Esophagus squamous epithelium (tissue), 4 donors: ENCODE measurements at regions not wholly inside any gene's neighbourhood (a gene's known extent, or its start where the extent isn't known, plus 50 kb on each side); places are given as distances from the start of the nearest gene placed in this dataset.

Experiments used
- POLR2A ChIP-seq, 4 donors: fragments of 450-650 bp; IDR thresholded peaks; one replicate each; pipeline ENCODE4 v1.6.1; 2017; ENCODE audit warnings: antibody characterized with exemption in 4 of 4, mild to moderate bottlenecking in 4 of 4, moderate library complexity in 3 of 4
- TF ChIP-seq, protein P1 (sequence below), 6 experiments: fragments of 450-650 bp in 4 of 6; fragments of 200-600 bp in 2 of 6; sonication (generic) in 2 of 6; IDR thresholded peaks; one replicate each; pipeline ENCODE4 v1.5.1; 2016 to 2019; ENCODE audit warnings: antibody characterized with exemption in 6 of 6, mild to moderate bottlenecking in 4 of 6, moderate library complexity in 4 of 6

DNA sequence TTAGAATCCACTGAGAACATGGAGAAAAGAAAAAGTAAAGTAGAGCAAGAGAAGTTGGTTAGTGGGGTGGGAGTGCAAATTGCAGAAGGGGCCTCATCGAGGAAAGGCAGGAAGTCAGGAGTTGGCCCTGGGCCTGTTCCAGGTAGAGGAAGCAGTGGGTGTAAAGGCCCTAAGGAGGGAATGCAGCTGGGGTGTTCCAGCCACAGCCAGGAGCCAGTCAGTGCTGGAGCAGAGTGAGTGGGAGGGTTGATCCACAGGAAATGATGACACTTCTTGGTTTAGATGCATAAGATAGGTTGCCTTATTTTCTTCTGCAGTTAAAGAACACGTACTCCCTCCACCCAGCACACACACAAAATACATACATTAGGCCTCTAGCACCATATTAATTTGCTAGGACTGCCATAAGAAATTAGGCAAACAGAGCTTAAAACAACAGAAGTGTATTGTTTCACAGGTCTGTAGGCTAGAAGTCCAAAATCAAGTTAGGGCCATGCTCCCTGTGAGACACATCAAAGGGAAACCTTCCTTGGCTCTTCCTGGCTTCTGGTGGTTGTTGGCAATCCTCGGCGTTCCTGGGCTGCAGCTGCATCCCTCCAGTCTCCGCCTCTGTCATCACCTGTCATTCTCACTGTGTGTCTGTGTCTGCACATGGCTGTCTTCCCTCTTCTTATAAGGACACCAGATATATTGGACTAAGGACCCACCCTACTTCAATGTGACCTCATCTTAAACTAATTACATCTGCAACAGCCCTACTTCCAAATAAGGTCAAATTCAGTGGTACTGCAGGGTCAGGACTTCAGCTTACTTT, 205.9 kb downstream of the AASDH start:
- TF ChIP-seq, protein P1, sequence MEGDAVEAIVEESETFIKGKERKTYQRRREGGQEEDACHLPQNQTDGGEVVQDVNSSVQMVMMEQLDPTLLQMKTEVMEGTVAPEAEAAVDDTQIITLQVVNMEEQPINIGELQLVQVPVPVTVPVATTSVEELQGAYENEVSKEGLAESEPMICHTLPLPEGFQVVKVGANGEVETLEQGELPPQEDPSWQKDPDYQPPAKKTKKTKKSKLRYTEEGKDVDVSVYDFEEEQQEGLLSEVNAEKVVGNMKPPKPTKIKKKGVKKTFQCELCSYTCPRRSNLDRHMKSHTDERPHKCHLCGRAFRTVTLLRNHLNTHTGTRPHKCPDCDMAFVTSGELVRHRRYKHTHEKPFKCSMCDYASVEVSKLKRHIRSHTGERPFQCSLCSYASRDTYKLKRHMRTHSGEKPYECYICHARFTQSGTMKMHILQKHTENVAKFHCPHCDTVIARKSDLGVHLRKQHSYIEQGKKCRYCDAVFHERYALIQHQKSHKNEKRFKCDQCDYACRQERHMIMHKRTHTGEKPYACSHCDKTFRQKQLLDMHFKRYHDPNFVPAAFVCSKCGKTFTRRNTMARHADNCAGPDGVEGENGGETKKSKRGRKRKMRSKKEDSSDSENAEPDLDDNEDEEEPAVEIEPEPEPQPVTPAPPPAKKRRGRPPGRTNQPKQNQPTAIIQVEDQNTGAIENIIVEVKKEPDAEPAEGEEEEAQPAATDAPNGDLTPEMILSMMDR (IDR thresholded peaks at IDR 0.05), result no peak
- no peak for TF ChIP-seq POLR2A (IDR thresholded peaks at IDR 0.05)
